Pancreas (tissue), 10 donors: ENCODE measurements at regions not wholly inside any gene's neighbourhood (a gene's known extent, or its start where the extent isn't known, plus 50 kb on each side); places are given as distances from the start of the nearest gene placed in this dataset.

Experiments used
- ATAC-seq, 4 donors: fragments of 200-7000 bp; cut with Tn5 transposase; one replicate each; pipeline versions ENCODE4 v1.8.0 to v1.9.1; 2020; ENCODE audit warnings: mild to moderate bottlenecking in 4 of 4, moderate library complexity in 4 of 4
- DNase-seq, 6 donors: peaks; one replicate each; pipeline ENCODE4 v3.0.0-alpha.2; 2020
- FAIRE-seq: peaks from 2 replicates; lab custom pipeline; 2012; peaks lifted over from hg19 to GRCh38; lab: Jason Lieb, UNC
- H3K27ac ChIP-seq, 4 donors: fragments of 200-600 bp; sonication (generic); 1 replicate in 3 of 4; 2 replicates in 1 of 4; pipeline versions ENCODE4 v1.5.0 to v1.8.0; 2020
- H3K27me3 ChIP-seq, 4 donors: fragments of 200-600 bp; one replicate each; pipeline ENCODE4 v1.8.0; 2021
- H3K36me3 ChIP-seq, 3 donors: fragments of 200-600 bp; sonication (generic) in 1 of 3; one replicate each; pipeline versions ENCODE4 v1.5.0 to v1.8.0; 2020 to 2021
- H3K4me1 ChIP-seq, 3 donors: fragments of 200-600 bp; one replicate each; pipeline ENCODE4 v1.8.0; 2021
- H3K4me3 ChIP-seq, 4 donors: fragments of 200-600 bp; sonication (generic) in 2 of 4; one replicate each; pipeline versions ENCODE4 v1.5.0 to v1.8.0; 2020 to 2021
- H3K9me3 ChIP-seq, 4 donors: fragments of 200-600 bp; one replicate each; pipeline ENCODE4 v1.8.0; 2021
- CTCF ChIP-seq, 4 donors: fragments of 200-600 bp; sonication (generic) in 3 of 4; IDR thresholded peaks; one replicate each; pipeline versions ENCODE4 v1.5.0 to v1.8.0; 2021; ENCODE audit warnings: antibody characterized with exemption in 4 of 4
- WGBS, 2 donors: extraction: QIAGEN DNeasy Blood & Tissue Kit; methylation state at CpG; one replicate each; pipeline ENCODE4 v1.1.7; 2013; 5-methylcytosine and 5-hydroxymethylcytosine counted together
- intact Hi-C, 3 donors: fragments of 100-400 bp; cut with DNase I; formaldehyde crosslinking; loops; one replicate each; pipeline versions ENCODE4 v1.11.1 to v1.14.2; 2022
- donor health status: healthy with polysubstance abuse.
- donor health status: DM: no; HTN: no; CAD: no; lungs with moderate emphysema.
- donor health status: DM: no; HTN: no; CAD: no.
- donor health status: control.
- donor health status: control.
- donor health status: Bipolar disorder and iron deficiency.
- donor health status: DM: yes; HTN: yes; CAD: no.
- donor health status: DM: no; HTN: no; CAD: no.
- donor health status: DM: no; HTN: no; CAD: no.
- donor health status: DM: yes; HTN: yes; CAD: no.

- Histone ChIP-seq H3K9me3 (no peaks in the 10 kb centered on the region), H3K4me1 (no peaks in the 10 kb centered on the region), H3K4me3 (no peak overlapping the region), H3K27ac (no peak overlapping the region), H3K27me3 (no peaks in the 10 kb centered on the region), H3K36me3 (no peaks in the 10 kb centered on the region)
- FAIRE-seq (no peak), ATAC-seq (no peak), DNase-seq (no peak)
- intact Hi-C loops = no loop called here
- 61 to 72% methylated on average over 3 of the region's 3 CpGs for WGBS, 2 donors
- TF ChIP-seq CTCF (IDR thresholded peaks at IDR 0.05) = no peak
Observed at GRCh38 chr5:159631001-159631400, 285.3 kb upstream of the ADRA1B start.

- H3K9me3 ChIP-seq = no peaks in the 10 kb centered on the region
- no peak for TF ChIP-seq CTCF (IDR thresholded peaks at IDR 0.05)
- ATAC-seq (no peak), DNase-seq (no peak), FAIRE-seq (no peak)
- no peak overlapping the region for H3K4me3 ChIP-seq
- no peaks in the 10 kb centered on the region for H3K27me3 ChIP-seq
- WGBS, 2 donors = 76 to 87% methylated on average over 3 of the region's 3 CpGs
- H3K36me3 ChIP-seq = no peaks in the 10 kb centered on the region
- intact Hi-C loops = no loop called here
- H3K27ac ChIP-seq = no peak overlapping the region
- H3K4me1 ChIP-seq = no peaks in the 10 kb centered on the region
Observed at GRCh38 chr5:159632866-159633265, 283.4 kb upstream of the ADRA1B start.

- DNase-seq (no peak), ATAC-seq (no peak), FAIRE-seq (no peak)
- intact Hi-C loops = no loop called here
- Histone ChIP-seq H3K9me3 (no peaks in the 10 kb centered on the region), H3K4me3 (no peak overlapping the region), H3K4me1 (no peaks in the 10 kb centered on the region), H3K27ac (no peak overlapping the region), H3K36me3 (no peaks in the 10 kb centered on the region), H3K27me3 (no peaks in the 10 kb centered on the region)
- no peak for TF ChIP-seq CTCF (IDR thresholded peaks at IDR 0.05)
Observed at GRCh38 chr5:159638481-159638880, 277.8 kb upstream of the ADRA1B start.

GRCh38 chr5:159638954-159639559, 277.2 kb upstream of the ADRA1B start:
- intact Hi-C loops = no loop called here
- 47 to 60% methylated on average over 2 of the region's 2 CpGs for WGBS, 2 donors
- FAIRE-seq (no peak), ATAC-seq (no peak), DNase-seq (no peak)
- H3K4me3 ChIP-seq = no peak overlapping the region
- H3K9me3 ChIP-seq = no peaks in the 10 kb centered on the region
- no peak overlapping the region for H3K27ac ChIP-seq
- no peaks in the 10 kb centered on the region for H3K36me3 ChIP-seq
- H3K4me1 ChIP-seq = no peaks in the 10 kb centered on the region
- no peaks in the 10 kb centered on the region for H3K27me3 ChIP-seq
- TF ChIP-seq CTCF (IDR thresholded peaks at IDR 0.05) = no peak

GRCh38 chr5:159639590-159639989, 276.7 kb upstream of the ADRA1B start:
- 49 to 53% methylated on average over 3 of the region's 3 CpGs for WGBS, 2 donors
- no peak for TF ChIP-seq CTCF (IDR thresholded peaks at IDR 0.05)
- no peaks in the 10 kb centered on the region for H3K36me3 ChIP-seq

More at GRCh38 chr5:159639590-159639989, 276.7 kb upstream of the ADRA1B start:
- intact Hi-C loops = no loop called here
- Histone ChIP-seq H3K9me3 (no peaks in the 10 kb centered on the region), H3K27ac (no peak overlapping the region), H3K4me1 (no peaks in the 10 kb centered on the region), H3K27me3 (no peaks in the 10 kb centered on the region), H3K4me3 (no peak overlapping the region)
- DNase-seq = no peak
- no peak for FAIRE-seq
- ATAC-seq = no peak
